NB4 (cell line): ENCODE measurements at regions not wholly inside any gene's neighbourhood (a gene's known extent, or its start where the extent isn't known, plus 50 kb on each side); places are given as distances from the start of the nearest gene placed in this dataset.

Experiments
- MYC ChIP-seq: IDR thresholded peaks from 2 replicates; pipeline ENCODE4 v1.6.1; 2011; ENCODE audit warnings: low read depth, low read length
- POLR2A ChIP-seq: IDR thresholded peaks from 2 replicates; pipeline ENCODE4 v1.6.1; 2011; ENCODE audit warnings: mild to moderate bottlenecking; ENCODE audit not compliant: insufficient read length; ENCODE audit errors: extremely low read depth
- TF ChIP-seq, protein P1 (sequence below): IDR thresholded peaks from one replicate; pipeline ENCODE4 v1.5.1; 2012; ENCODE audit warnings: low read depth, low read length
- TF ChIP-seq, protein P2 (sequence below): IDR thresholded peaks from 2 replicates; pipeline ENCODE4 v1.6.1; 2011; ENCODE audit warnings: low read depth, low read length

DNA sequence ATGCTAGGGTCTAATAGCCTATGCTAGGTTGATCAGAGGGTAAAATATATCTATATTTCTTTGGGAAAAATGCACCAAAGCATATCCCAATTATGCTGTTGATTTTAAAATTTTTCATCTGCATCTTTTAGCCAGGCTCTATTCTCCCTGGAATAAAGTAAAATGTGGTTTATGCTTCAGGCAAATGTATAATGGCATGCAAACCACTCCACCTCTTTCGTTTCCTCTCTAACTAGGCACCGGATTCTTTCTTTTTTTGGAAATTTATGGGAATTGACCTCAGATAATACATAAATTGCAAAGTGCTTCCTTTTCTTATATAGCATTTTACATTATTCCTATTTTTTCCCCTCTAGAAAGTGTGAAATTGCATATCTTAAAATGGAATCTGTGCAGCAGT is 386.5 kb downstream of the OLFM4 start:
- TF ChIP-seq, protein P1, sequence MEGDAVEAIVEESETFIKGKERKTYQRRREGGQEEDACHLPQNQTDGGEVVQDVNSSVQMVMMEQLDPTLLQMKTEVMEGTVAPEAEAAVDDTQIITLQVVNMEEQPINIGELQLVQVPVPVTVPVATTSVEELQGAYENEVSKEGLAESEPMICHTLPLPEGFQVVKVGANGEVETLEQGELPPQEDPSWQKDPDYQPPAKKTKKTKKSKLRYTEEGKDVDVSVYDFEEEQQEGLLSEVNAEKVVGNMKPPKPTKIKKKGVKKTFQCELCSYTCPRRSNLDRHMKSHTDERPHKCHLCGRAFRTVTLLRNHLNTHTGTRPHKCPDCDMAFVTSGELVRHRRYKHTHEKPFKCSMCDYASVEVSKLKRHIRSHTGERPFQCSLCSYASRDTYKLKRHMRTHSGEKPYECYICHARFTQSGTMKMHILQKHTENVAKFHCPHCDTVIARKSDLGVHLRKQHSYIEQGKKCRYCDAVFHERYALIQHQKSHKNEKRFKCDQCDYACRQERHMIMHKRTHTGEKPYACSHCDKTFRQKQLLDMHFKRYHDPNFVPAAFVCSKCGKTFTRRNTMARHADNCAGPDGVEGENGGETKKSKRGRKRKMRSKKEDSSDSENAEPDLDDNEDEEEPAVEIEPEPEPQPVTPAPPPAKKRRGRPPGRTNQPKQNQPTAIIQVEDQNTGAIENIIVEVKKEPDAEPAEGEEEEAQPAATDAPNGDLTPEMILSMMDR, result no peak
- TF ChIP-seq POLR2A, result no peak
- TF ChIP-seq, protein P2, sequence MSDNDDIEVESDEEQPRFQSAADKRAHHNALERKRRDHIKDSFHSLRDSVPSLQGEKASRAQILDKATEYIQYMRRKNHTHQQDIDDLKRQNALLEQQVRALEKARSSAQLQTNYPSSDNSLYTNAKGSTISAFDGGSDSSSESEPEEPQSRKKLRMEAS, result no peak
- no peak for TF ChIP-seq MYC
